RWPE1 (cell line): ENCODE measurements at regions not wholly inside any gene's neighbourhood (a gene's known extent, or its start where the extent isn't known, plus 50 kb on each side); places are given as distances from the start of the nearest gene placed in this dataset.

Source experiments
- CTCF ChIA-PET: fragments of 350-600 bp; sonication (Branson Sonifier 250); formaldehyde crosslinking; extraction: SDS; loops from one replicate; lab custom pipeline; 2021; lab: Yijun Ruan, JAX
- POLR2A ChIA-PET: fragments of 400-600 bp; formaldehyde crosslinking; extraction: SDS; loops from one replicate; lab custom pipeline; 2020; ENCODE audit warnings: antibody characterized with exemption; ENCODE audit not compliant: low non-redundant PET; lab: Yijun Ruan, JAX
- DNase-seq: peaks from one replicate; pipeline ENCODE4 v3.0.0; 2012; ENCODE audit warnings: low spot score
- H3K27ac ChIP-seq: fragments of 450-650 bp; 2 replicates; pipeline ENCODE4 v1.5.1; 2017
- TF ChIP-seq, protein P1 (sequence below): fragments of 450-650 bp; conservative IDR thresholded peaks from 2 replicates; pipeline ENCODE4 v1.5.1; 2017; ENCODE audit warnings: low read depth, mild to moderate bottlenecking

DNA sequence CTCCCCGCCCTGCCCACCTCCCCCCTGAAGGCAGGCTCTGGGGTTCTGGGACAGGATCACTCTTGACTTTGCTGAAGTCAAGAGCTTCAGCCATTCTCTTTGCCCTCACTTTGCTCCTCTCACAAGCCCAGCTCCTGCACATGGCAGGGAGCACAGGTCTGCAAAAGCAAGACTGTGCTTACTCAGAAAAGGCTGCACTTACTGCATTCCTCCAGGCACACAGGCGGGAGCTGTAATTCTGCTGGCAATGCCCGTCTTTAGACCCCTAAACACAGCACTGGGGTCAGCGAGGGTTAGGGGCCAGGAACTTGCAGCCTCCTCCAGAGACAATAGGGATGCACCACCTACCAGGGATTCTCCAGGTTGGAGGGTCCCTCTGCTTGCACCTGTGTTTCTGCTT is 523.7 kb downstream of the TCERG1L start:
- POLR2A ChIA-PET, result no interaction called here
- TF ChIP-seq, protein P1, sequence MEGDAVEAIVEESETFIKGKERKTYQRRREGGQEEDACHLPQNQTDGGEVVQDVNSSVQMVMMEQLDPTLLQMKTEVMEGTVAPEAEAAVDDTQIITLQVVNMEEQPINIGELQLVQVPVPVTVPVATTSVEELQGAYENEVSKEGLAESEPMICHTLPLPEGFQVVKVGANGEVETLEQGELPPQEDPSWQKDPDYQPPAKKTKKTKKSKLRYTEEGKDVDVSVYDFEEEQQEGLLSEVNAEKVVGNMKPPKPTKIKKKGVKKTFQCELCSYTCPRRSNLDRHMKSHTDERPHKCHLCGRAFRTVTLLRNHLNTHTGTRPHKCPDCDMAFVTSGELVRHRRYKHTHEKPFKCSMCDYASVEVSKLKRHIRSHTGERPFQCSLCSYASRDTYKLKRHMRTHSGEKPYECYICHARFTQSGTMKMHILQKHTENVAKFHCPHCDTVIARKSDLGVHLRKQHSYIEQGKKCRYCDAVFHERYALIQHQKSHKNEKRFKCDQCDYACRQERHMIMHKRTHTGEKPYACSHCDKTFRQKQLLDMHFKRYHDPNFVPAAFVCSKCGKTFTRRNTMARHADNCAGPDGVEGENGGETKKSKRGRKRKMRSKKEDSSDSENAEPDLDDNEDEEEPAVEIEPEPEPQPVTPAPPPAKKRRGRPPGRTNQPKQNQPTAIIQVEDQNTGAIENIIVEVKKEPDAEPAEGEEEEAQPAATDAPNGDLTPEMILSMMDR, result no peak

DNA sequence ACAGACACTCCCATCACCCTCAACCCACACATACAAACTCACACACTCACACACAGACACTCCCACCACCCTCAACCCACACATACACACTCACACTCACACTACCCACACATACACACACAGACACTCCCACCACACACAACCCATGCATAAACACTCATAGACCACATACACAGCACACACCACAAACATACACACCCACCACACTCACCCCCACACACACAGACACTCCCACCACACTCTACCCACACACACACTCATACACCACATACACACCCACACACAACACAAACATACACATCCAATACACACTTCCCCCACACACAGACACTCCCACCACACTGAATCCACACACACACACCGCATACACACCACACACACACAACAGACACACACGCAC is 521.2 kb downstream of the TCERG1L start:
- POLR2A ChIA-PET, result no interaction called here
- no peak for DNase-seq
- TF ChIP-seq, protein P1, result no peak
- CTCF ChIA-PET, result no interaction called here
- H3K27ac ChIP-seq, result no peak overlapping the region

More for the DNA sequence above, 523.7 kb downstream of the TCERG1L start:
- no peak for DNase-seq
- no peak overlapping the region for H3K27ac ChIP-seq
- CTCF ChIA-PET, result no interaction called here

DNA sequence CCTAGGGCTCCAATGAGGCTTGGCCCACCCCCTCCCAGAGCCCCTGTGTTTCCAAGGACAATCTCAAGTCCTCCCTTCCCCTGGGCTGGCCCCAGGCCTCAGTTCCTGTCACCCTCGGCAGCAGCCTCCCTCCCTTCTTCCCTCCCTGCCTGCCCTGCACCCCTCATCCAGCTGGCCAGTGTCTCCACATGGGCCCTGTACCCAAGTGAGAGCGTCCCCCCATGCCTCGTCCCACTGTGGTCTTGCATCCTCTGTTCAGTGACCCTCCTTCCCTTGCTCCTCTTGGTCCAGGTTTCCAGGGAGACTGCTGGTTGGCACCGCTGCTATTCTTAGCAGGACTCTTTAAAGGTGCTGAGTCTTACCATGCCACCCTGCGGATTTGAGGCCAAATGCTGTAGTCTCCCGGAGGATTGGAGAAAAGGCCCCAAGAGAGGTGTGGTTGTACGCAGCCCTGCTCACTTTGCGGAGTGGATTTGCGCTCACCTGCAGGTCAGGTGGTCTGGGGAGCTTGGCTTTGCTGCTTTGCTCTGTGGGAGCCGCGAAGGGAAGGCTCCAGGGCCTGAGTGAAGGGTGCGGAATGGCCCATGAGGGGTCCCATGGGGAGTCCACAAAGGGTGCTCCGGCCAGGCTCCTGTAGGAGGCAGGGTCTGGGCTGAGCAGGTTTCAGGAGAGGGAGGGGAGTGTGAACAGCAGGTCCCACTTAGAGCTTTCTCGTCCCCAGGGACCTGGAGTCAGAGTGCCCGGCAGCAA is 519.2 kb downstream of the TCERG1L start:
- TF ChIP-seq, protein P1, result no peak
- no peak for DNase-seq
- ChIA-PET CTCF (no interaction called here), POLR2A (no interaction called here)
- no peak overlapping the region for H3K27ac ChIP-seq

DNA sequence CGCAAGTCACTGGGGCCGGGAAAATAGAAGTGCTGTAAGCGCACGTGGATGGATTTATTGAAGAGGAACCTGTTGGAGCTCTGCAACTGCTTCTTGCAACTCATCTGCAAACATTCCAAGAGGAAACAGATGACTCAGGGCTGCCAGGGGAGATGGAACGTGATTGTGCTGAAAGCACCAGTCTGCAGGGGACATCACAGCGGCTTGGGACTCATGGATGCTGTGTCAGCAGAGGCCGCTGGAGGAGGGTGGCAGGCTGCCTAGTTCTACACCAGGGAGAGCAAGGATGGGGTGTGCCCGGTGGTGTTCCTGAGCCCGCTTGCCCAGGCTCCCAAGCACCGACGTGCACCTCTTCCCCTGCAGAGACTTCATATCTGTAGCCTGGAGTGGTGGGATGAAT is 515.7 kb downstream of the TCERG1L start:
- ChIA-PET POLR2A (no interaction called here), CTCF (no interaction called here)
- TF ChIP-seq, protein P1, result no peak
- DNase-seq, result no peak
- H3K27ac ChIP-seq, result no peak overlapping the region

DNA sequence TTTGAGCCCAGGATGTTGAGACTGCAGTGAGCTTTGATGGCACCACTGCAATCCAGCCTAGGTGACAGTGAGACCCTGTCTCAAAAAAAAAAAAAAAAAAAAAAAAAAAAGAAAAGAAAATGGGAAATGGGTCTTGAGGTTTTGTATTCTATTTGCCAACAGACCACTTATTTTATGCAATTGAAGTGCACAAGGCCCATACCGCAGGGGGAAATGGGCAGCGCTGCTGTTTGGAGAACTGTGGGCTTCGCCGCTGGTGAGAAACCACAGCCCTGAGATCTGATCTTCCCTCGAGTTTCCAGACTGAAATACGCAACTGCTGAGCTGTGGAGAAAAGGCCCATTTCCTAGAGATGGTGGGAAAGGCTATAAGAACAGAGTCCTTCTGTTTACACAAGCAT is 512.0 kb downstream of the TCERG1L start:
- DNase-seq, result no peak
- TF ChIP-seq, protein P1, result no peak
- ChIA-PET POLR2A (no interaction called here), CTCF (no interaction called here)
- H3K27ac ChIP-seq, result no peak overlapping the region

DNA sequence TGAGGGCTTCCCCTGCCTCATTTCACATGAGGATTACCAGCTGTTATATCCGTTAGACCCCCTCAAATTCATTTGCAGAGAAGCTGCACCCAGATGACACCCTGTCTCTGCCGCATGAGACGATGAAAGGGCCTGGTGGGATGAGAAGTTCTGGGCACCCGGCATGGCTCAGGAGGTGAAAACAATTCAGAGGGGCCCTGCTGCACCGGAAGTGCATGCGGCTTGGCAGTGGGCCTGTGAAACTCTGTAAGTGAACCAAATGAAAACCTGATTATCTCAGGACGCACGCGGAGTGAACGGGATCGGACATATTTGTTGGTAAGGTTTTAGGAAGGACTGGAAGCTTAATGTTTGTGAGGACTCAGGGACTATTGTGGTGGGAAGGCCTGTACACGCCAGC is 511.2 kb downstream of the TCERG1L start:
- CTCF ChIA-PET, result no interaction called here

More for the DNA sequence above, 511.2 kb downstream of the TCERG1L start:
- POLR2A ChIA-PET, result no interaction called here
- H3K27ac ChIP-seq, result no peak overlapping the region
- TF ChIP-seq, protein P1, result no peak
- no peak for DNase-seq
